Vagina (tissue), 2 donors: ENCODE measurements at regions not wholly inside any gene's neighbourhood (a gene's known extent, or its start where the extent isn't known, plus 50 kb on each side); places are given as distances from the start of the nearest gene placed in this dataset.

Source experiments
- DNase-seq, 2 donors: peaks; one replicate each; pipeline ENCODE4 v3.0.0-alpha.2; 2017; ENCODE audit errors: extremely low spot score in 2 of 2
- H3K27ac ChIP-seq: fragments of 200-600 bp; sonication (generic); one replicate; pipeline ENCODE4 v1.5.1; 2019
- H3K27me3 ChIP-seq: fragments of 200-600 bp; sonication (generic); one replicate; pipeline ENCODE4 v1.5.1; 2019
- H3K36me3 ChIP-seq, 2 donors: fragments of 200-600 bp; sonication (generic); one replicate each; pipeline ENCODE4 v1.5.1; 2017 to 2019
- H3K4me1 ChIP-seq: fragments of 200-600 bp; sonication (generic); one replicate; pipeline ENCODE4 v1.5.1; 2019
- H3K4me3 ChIP-seq, 2 donors: fragments of 200-600 bp; sonication (generic); 1 replicate in 1 of 2; 2 replicates in 1 of 2; pipeline ENCODE4 v1.5.1; 2016 to 2019
- H3K9me3 ChIP-seq: fragments of 200-600 bp; sonication (generic); one replicate; pipeline ENCODE4 v1.5.1; 2019
- CTCF ChIP-seq, 3 experiments: fragments of 450-650 bp in 2 of 3; fragments of 200-600 bp in 1 of 3; sonication (generic) in 1 of 3; IDR thresholded peaks; one replicate each; pipeline ENCODE4 v1.5.1; 2017 to 2019; ENCODE audit warnings: antibody characterized with exemption in 3 of 3, mild to moderate bottlenecking in 2 of 3, moderate library complexity in 2 of 3
- POLR2A ChIP-seq, 2 donors: fragments of 450-650 bp; IDR thresholded peaks; one replicate each; pipeline ENCODE4 v1.6.1; 2017; ENCODE audit warnings: antibody characterized with exemption in 2 of 2, mild to moderate bottlenecking in 2 of 2, moderate library complexity in 2 of 2
- POLR2AphosphoS5 ChIP-seq, 2 donors: sonication (generic); formaldehyde crosslinking; IDR thresholded peaks; one replicate each; pipeline ENCODE4 v1.9.0; 2017; ENCODE audit warnings: antibody characterized with exemption in 2 of 2, mild to moderate bottlenecking in 2 of 2, low read depth in 1 of 2; ENCODE audit not compliant: insufficient read depth in 1 of 2
- intact Hi-C: fragments of 100-400 bp; cut with DNase I; formaldehyde crosslinking; loops from one replicate; pipeline ENCODE4 v1.15.1; 2023

GRCh38 chr5:130966990-130967525, 198.0 kb downstream of the HINT1 start:
- intact Hi-C loops, result no loop called here
- Histone ChIP-seq H3K9me3 (no peaks in the 10 kb centered on the region), H3K4me1 (no peaks in the 10 kb centered on the region), H3K36me3 (no peaks in the 10 kb centered on the region), H3K4me3 (no peak overlapping the region), H3K27me3 (no peaks in the 10 kb centered on the region), H3K27ac (no peak overlapping the region)
- no peak for DNase-seq
- TF ChIP-seq POLR2A (IDR thresholded peaks at IDR 0.05) (no peak), CTCF (IDR thresholded peaks at IDR 0.05) (no peak), POLR2AphosphoS5 (IDR thresholded peaks at IDR 0.05; ENCODE audit: insufficient read depth in 1 of 2, low read depth in 1 of 2) (no peak)

- no peaks in the 10 kb centered on the region for H3K9me3 ChIP-seq
- no peaks in the 10 kb centered on the region for H3K36me3 ChIP-seq
- intact Hi-C loops, result no loop called here
- H3K27ac ChIP-seq, result no peak overlapping the region
- H3K27me3 ChIP-seq, result no peaks in the 10 kb centered on the region
- TF ChIP-seq POLR2A (IDR thresholded peaks at IDR 0.05) (no peak), POLR2AphosphoS5 (IDR thresholded peaks at IDR 0.05; ENCODE audit: insufficient read depth in 1 of 2, low read depth in 1 of 2) (no peak), CTCF (IDR thresholded peaks at IDR 0.05) (no peak)
- no peaks in the 10 kb centered on the region for H3K4me1 ChIP-seq
- H3K4me3 ChIP-seq, result no peak overlapping the region
- DNase-seq, result no peak
Measured at GRCh38 chr5:130965920-130966319, 199.1 kb downstream of the HINT1 start.

GRCh38 chr5:130965360-130965759, 199.7 kb downstream of the HINT1 start:
- Histone ChIP-seq H3K9me3 (no peaks in the 10 kb centered on the region), H3K36me3 (no peaks in the 10 kb centered on the region), H3K4me3 (no peak overlapping the region), H3K27me3 (no peaks in the 10 kb centered on the region), H3K4me1 (no peaks in the 10 kb centered on the region), H3K27ac (no peak overlapping the region)
- intact Hi-C loops, result no loop called here
- no peak for DNase-seq
- no peak for TF ChIP-seq POLR2A (IDR thresholded peaks at IDR 0.05)
- no peak for TF ChIP-seq CTCF (IDR thresholded peaks at IDR 0.05)
- TF ChIP-seq POLR2AphosphoS5 (IDR thresholded peaks at IDR 0.05; ENCODE audit: insufficient read depth in 1 of 2, low read depth in 1 of 2), result no peak

GRCh38 chr5:130964231-130965202, 200.5 kb downstream of the HINT1 start:
- intact Hi-C loops, result no loop called here
- no peaks in the 10 kb centered on the region for H3K4me1 ChIP-seq
- no peaks in the 10 kb centered on the region for H3K27me3 ChIP-seq
- H3K4me3 ChIP-seq, result no peak overlapping the region
- no peaks in the 10 kb centered on the region for H3K36me3 ChIP-seq
- no peak overlapping the region for H3K27ac ChIP-seq
- no peaks in the 10 kb centered on the region for H3K9me3 ChIP-seq
- TF ChIP-seq CTCF (IDR thresholded peaks at IDR 0.05) (no peak), POLR2AphosphoS5 (IDR thresholded peaks at IDR 0.05; ENCODE audit: insufficient read depth in 1 of 2, low read depth in 1 of 2) (no peak), POLR2A (IDR thresholded peaks at IDR 0.05) (no peak)
- DNase-seq, result no peak

- intact Hi-C loops, result no loop called here
- no peak overlapping the region for H3K27ac ChIP-seq
- no peaks in the 10 kb centered on the region for H3K4me1 ChIP-seq
- H3K27me3 ChIP-seq, result no peaks in the 10 kb centered on the region
- TF ChIP-seq CTCF (IDR thresholded peaks at IDR 0.05) (no peak), POLR2AphosphoS5 (IDR thresholded peaks at IDR 0.05; ENCODE audit: insufficient read depth in 1 of 2, low read depth in 1 of 2) (no peak), POLR2A (IDR thresholded peaks at IDR 0.05) (no peak)
- H3K36me3 ChIP-seq, result no peaks in the 10 kb centered on the region
- DNase-seq, result no peak
- no peak overlapping the region for H3K4me3 ChIP-seq
- H3K9me3 ChIP-seq, result no peaks in the 10 kb centered on the region
Measured at GRCh38 chr5:130963798-130964197, 201.3 kb downstream of the HINT1 start.
